CD14-positive monocyte (primary cell): ENCODE measurements at regions not wholly inside any gene's neighbourhood (a gene's known extent, or its start where the extent isn't known, plus 50 kb on each side); places are given as distances from the start of the nearest gene placed in this dataset.

Source experiments
- DNase-seq, 3 donors: peaks; one replicate each; pipeline ENCODE4 v3.0.0-alpha.2; 2011 to 2022
- H2AFZ ChIP-seq: 2 replicates; pipeline ENCODE4 v1.6.0; 2012; ENCODE audit warnings: mild to moderate bottlenecking, low read depth, low read length, inconsistent platforms; ENCODE audit not compliant: insufficient read depth, poor library complexity, severe bottlenecking
- H3K27ac ChIP-seq, 2 donors: 1 replicate in 1 of 2; 2 replicates in 1 of 2; pipeline ENCODE4 v1.5.1; 2012 to 2013; ENCODE audit warnings: low read length in 2 of 2, control low read depth in 1 of 2, inconsistent platforms in 1 of 2, low read depth in 1 of 2, mild to moderate bottlenecking in 1 of 2
- H3K27me3 ChIP-seq, 2 donors: one replicate each; pipeline versions ENCODE4 v1.6.0 to v1.6.1; 2011 to 2013; ENCODE audit warnings: low read length in 2 of 2; ENCODE audit not compliant: control insufficient read depth in 2 of 2, insufficient read depth in 2 of 2
- H3K36me3 ChIP-seq, 2 donors: replicated peaks in 1 of 2; 1 replicate in 1 of 2; 2 replicates in 1 of 2; pipeline versions ENCODE4 v1.5.1 to v1.6.1; 2012 to 2013; ENCODE audit warnings: low read length in 2 of 2, control low read depth in 1 of 2, inconsistent platforms in 1 of 2, mild to moderate bottlenecking in 1 of 2; ENCODE audit not compliant: insufficient read depth in 2 of 2, control insufficient read depth in 1 of 2
- H3K4me1 ChIP-seq, 2 donors: 1 replicate in 1 of 2; 2 replicates in 1 of 2; pipeline versions ENCODE4 v1.5.1 to v1.6.1; 2012 to 2013; ENCODE audit warnings: low read length in 2 of 2, control low read depth in 1 of 2, inconsistent platforms in 1 of 2, mild to moderate bottlenecking in 1 of 2, moderate library complexity in 1 of 2; ENCODE audit not compliant: insufficient read depth in 2 of 2, control insufficient read depth in 1 of 2
- H3K4me2 ChIP-seq: replicated peaks from 2 replicates; pipeline ENCODE3; 2012; ENCODE audit warnings: low read length, moderate library complexity, mild to moderate bottlenecking; ENCODE audit not compliant: poor library complexity, severe bottlenecking; ENCODE audit errors: extremely low read depth
- H3K4me3 ChIP-seq, 3 experiments: fragments of 200-600 bp in 1 of 3; sonication (generic) in 1 of 3; replicated peaks in 1 of 3; 1 replicate in 2 of 3; 2 replicates in 1 of 3; pipeline ENCODE4 v1.5.1; 2011 to 2013; ENCODE audit warnings: low read length in 3 of 3, mild to moderate bottlenecking in 3 of 3, control low read depth in 2 of 3, low read depth in 2 of 3, inconsistent platforms in 1 of 3, moderate library complexity in 1 of 3
- H3K79me2 ChIP-seq: 2 replicates; pipeline ENCODE4 v1.6.0; 2012; ENCODE audit warnings: mild to moderate bottlenecking, control low read depth, inconsistent platforms, low read length, moderate library complexity; ENCODE audit not compliant: insufficient read depth
- H3K9ac ChIP-seq: 2 replicates; pipeline ENCODE4 v1.6.0; 2017; ENCODE audit warnings: low read length, mild to moderate bottlenecking; ENCODE audit not compliant: insufficient read depth, poor library complexity, severe bottlenecking
- H3K9me3 ChIP-seq, 2 donors: replicated peaks in 1 of 2; 1 replicate in 1 of 2; 2 replicates in 1 of 2; pipeline versions ENCODE4 v1.5.1 to v1.6.1; 2012 to 2013; ENCODE audit warnings: low read length in 2 of 2, control low read depth in 1 of 2; ENCODE audit not compliant: control insufficient read depth in 1 of 2, insufficient read depth in 1 of 2
- H4K20me1 ChIP-seq: 2 replicates; pipeline ENCODE4 v1.6.0; 2012; ENCODE audit warnings: mild to moderate bottlenecking, low read length, control low read depth, moderate library complexity; ENCODE audit not compliant: insufficient read depth
- H3K27ac Mint-ChIP-seq, 7 donors: one replicate each; pipeline ENCODE4 v1.8.0; 2020; ENCODE audit warnings: mild to moderate bottlenecking in 7 of 7, mixed read lengths in 7 of 7, moderate library complexity in 6 of 7, inconsistent platforms in 2 of 7
- H3K27me3 Mint-ChIP-seq, 3 donors: one replicate each; pipeline ENCODE4 v1.8.0; 2021 to 2022; ENCODE audit warnings: low read depth in 3 of 3, mild to moderate bottlenecking in 3 of 3, mixed read lengths in 3 of 3, moderate library complexity in 3 of 3, inconsistent platforms in 1 of 3
- H3K36me3 Mint-ChIP-seq, 2 donors: one replicate each; pipeline ENCODE4 v1.8.0; 2020; ENCODE audit warnings: mixed read lengths in 2 of 2, inconsistent platforms in 1 of 2, mild to moderate bottlenecking in 1 of 2
- H3K4me1 Mint-ChIP-seq: one replicate; pipeline ENCODE4 v1.8.0; 2020; ENCODE audit warnings: mild to moderate bottlenecking, mixed read lengths
- H3K4me3 Mint-ChIP-seq, 2 donors: one replicate each; pipeline ENCODE4 v1.8.0; 2020; ENCODE audit warnings: mild to moderate bottlenecking in 2 of 2, mixed read lengths in 2 of 2, moderate library complexity in 1 of 2
- H3K9me3 Mint-ChIP-seq, 7 donors: one replicate each; pipeline ENCODE4 v1.8.0; 2020 to 2022; ENCODE audit warnings: mixed read lengths in 7 of 7, mild to moderate bottlenecking in 6 of 7, moderate library complexity in 6 of 7, inconsistent platforms in 2 of 7
- WGBS: methylation state at CpG from one replicate; pipeline ENCODE4 v1.1.5; 2013; ENCODE audit warnings: missing lambda C conversion rate; ENCODE audit not compliant: insufficient coverage; 5-methylcytosine and 5-hydroxymethylcytosine counted together
- intact Hi-C, 2 donors: fragments of 100-400 bp; cut with micrococcal nuclease; formaldehyde crosslinking; loops; one replicate each; pipeline versions ENCODE4 v1.15.0 to v1.15.1; 2023
- TF ChIP-seq, protein P1 (sequence below): fragments of 200-600 bp; IDR thresholded peaks from one replicate; pipeline ENCODE4 v1.8.0; 2022; ENCODE audit warnings: antibody characterized with exemption, mild to moderate bottlenecking

DNA sequence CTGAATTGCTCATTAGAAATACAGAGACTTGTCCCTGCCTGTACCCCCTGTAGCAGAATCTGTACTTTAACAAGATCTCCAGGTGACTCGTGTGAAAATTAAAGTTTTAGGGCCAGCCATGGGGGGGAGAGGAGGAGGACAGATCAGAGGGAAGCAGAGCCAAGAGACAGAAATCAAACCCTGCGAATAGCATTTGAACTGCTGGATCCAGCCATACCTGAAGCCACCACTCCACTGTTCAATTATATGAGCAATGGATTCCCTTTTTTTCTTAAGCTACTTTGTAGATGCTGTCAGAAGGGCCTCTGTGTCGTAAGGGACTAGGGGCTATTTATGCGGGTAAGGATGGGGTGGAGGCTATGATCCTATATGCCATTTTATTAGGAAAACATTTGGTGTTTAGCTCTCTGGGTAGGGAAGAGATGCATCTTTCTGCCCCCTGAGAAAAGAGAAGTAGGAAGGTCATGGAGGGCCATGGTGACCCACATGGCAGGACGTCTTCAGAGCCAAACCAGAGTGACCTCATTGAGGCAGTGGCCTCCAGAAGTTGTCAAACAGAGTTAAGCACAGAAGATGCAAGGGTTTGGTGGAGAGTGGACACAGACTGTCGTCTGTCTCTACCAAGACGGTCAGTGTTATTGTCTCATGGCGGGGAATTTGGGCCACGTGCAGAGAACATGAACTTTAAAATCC, 203.9 kb downstream of the PHETA1 start:
- intact Hi-C loops, result no loop called here
- no peak overlapping the region for H3K4me2 ChIP-seq
- Mint-ChIP-seq H3K4me3 (no peak overlapping the region), H3K27me3 (peaks cover 1 to 6% (median 2%) of the 10 kb centered on the region in 3 donors), H3K9me3 (no peaks in the 10 kb centered on the region), H3K27ac (no peak overlapping the region), H3K4me1 (peaks cover 24% of the 10 kb centered on the region), H3K36me3 (no peaks in the 10 kb centered on the region)
- no peaks in the 10 kb centered on the region for H3K9me3 ChIP-seq
- H3K79me2 ChIP-seq, result no peaks in the 10 kb centered on the region
- no peak overlapping the region for H3K27ac ChIP-seq
- H3K9ac ChIP-seq, result no peak overlapping the region
- no peaks in the 10 kb centered on the region for H3K27me3 ChIP-seq
- H3K4me3 ChIP-seq, result no peak overlapping the region
- H3K36me3 ChIP-seq, result no peaks in the 10 kb centered on the region
- 82% methylated on average over 4 of the region's 9 CpGs for WGBS
- no peak for DNase-seq
- TF ChIP-seq, protein P1, sequence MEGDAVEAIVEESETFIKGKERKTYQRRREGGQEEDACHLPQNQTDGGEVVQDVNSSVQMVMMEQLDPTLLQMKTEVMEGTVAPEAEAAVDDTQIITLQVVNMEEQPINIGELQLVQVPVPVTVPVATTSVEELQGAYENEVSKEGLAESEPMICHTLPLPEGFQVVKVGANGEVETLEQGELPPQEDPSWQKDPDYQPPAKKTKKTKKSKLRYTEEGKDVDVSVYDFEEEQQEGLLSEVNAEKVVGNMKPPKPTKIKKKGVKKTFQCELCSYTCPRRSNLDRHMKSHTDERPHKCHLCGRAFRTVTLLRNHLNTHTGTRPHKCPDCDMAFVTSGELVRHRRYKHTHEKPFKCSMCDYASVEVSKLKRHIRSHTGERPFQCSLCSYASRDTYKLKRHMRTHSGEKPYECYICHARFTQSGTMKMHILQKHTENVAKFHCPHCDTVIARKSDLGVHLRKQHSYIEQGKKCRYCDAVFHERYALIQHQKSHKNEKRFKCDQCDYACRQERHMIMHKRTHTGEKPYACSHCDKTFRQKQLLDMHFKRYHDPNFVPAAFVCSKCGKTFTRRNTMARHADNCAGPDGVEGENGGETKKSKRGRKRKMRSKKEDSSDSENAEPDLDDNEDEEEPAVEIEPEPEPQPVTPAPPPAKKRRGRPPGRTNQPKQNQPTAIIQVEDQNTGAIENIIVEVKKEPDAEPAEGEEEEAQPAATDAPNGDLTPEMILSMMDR, result no peak
- H2AFZ ChIP-seq, result no peak overlapping the region
- no peaks in the 10 kb centered on the region for H4K20me1 ChIP-seq
- H3K4me1 ChIP-seq, result peaks cover 11 to 20% of the 10 kb centered on the region in 2 donors

DNA sequence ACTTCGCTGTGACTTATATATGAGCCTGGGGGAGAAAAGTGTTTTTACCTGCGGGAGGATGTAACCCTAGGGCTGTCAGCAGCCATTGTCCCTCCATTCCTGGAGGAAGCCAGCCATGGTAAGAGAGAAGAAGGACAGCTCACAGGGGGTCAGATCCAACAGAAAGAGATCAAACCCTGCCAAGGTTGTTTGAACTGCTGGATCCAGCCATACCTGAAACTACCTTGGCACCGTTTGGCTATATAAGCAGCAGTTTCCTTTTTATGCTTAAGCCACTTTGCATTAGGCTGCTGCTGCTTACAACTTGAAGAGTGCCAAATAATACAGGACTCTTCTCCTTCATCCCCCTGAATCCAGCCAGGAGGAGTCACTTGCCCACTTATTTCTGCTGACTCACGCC, 205.5 kb downstream of the PHETA1 start:
- peak overlapping the region in 1 of 7 donors; percentile 48 for H3K27ac Mint-ChIP-seq

More for the DNA sequence above, 205.5 kb downstream of the PHETA1 start:
- Mint-ChIP-seq H3K9me3 (no peaks in the 10 kb centered on the region), H3K27me3 (peaks cover 1 to 5% (median 4%) of the 10 kb centered on the region in 3 donors), H3K4me1 (peaks cover 14% of the 10 kb centered on the region), H3K4me3 (no peak overlapping the region), H3K36me3 (no peaks in the 10 kb centered on the region)
- no peak for DNase-seq
- no peaks in the 10 kb centered on the region for H3K79me2 ChIP-seq
- H4K20me1 ChIP-seq, result no peaks in the 10 kb centered on the region
- H3K4me2 ChIP-seq, result no peak overlapping the region
- no peak overlapping the region for H3K4me3 ChIP-seq
- 94% methylated on average over 4 of the region's 4 CpGs for WGBS
- H3K9ac ChIP-seq, result no peak overlapping the region
- intact Hi-C loops, result no loop called here
- no peaks in the 10 kb centered on the region for H3K9me3 ChIP-seq
- no peak overlapping the region for H3K27ac ChIP-seq
- no peaks in the 10 kb centered on the region for H3K27me3 ChIP-seq
- H3K4me1 ChIP-seq, result peaks cover 3 to 8% of the 10 kb centered on the region in 2 donors
- no peaks in the 10 kb centered on the region for H3K36me3 ChIP-seq
- TF ChIP-seq, protein P1, result no peak
- H2AFZ ChIP-seq, result no peak overlapping the region
